ENCODE measurements at regions not wholly inside any gene's neighbourhood (a gene's known extent, or its start where the extent isn't known, plus 50 kb on each side); places are given as distances from the start of the nearest gene placed in this dataset.

GRCh38 chr1:81592233-81592632 is 208.5 kb upstream of the ADGRL2 start:
- Histone ChIP-seq H3K4me2 (ENCODE audit: low read length) (no peak overlapping the region), H3F3A (ENCODE audit: insufficient read depth, low read length, poor library complexity, severe bottlenecking) (no peaks in the 10 kb centered on the region), H3K9me3 (ENCODE audit: low read length) (no peaks in the 10 kb centered on the region), H3K4me3 (ENCODE audit: low read length) (no peak overlapping the region), H4K20me1 (ENCODE audit: insufficient read depth) (no peaks in the 10 kb centered on the region), H3K27ac (ENCODE audit: low read length) (no peak overlapping the region), H3K27me3 (ENCODE audit: insufficient read depth, low read depth, low read length) (no peaks in the 10 kb centered on the region), H3K9ac (ENCODE audit: low read length) (no peak overlapping the region), H3K36me3 (ENCODE audit: insufficient read depth, low read length) (no peaks in the 10 kb centered on the region), H3K79me2 (replicated peaks; ENCODE audit: insufficient read depth, low read length) (no peaks in the 10 kb centered on the region), H3K9me2 (ENCODE audit: insufficient read depth, low read length) (no peaks in the 10 kb centered on the region), H2AFZ (ENCODE audit: low read depth, low read length) (no peak overlapping the region)
- TF ChIP-seq TAF1 (IDR thresholded peaks at IDR 0.05; ENCODE audit: low read depth): no peak
- TF ChIP-seq POLR2AphosphoS5 (IDR thresholded peaks at IDR 0.05): no peak
- TF ChIP-seq EP300 (conservative IDR thresholded peaks at IDR 0.05; ENCODE audit: poor library complexity, severe bottlenecking): no peak
- no peak for TF ChIP-seq CTCF (IDR thresholded peaks at IDR 0.05; ENCODE audit: poor library complexity, severe bottlenecking)
- no peak for TF ChIP-seq MXI1 (conservative IDR thresholded peaks at IDR 0.05; ENCODE audit: poor library complexity, severe bottlenecking)

- no peaks in the 10 kb centered on the region for H3K36me3 ChIP-seq (ENCODE audit: insufficient read depth, low read length)
- H4K20me1 ChIP-seq (ENCODE audit: insufficient read depth): no peaks in the 10 kb centered on the region
- no peak overlapping the region for H3K4me3 ChIP-seq (ENCODE audit: low read length)
- no peak overlapping the region for H2AFZ ChIP-seq (ENCODE audit: low read depth, low read length)
- H3K4me2 ChIP-seq (ENCODE audit: low read length): no peak overlapping the region
- no peaks in the 10 kb centered on the region for H3K9me2 ChIP-seq (ENCODE audit: insufficient read depth, low read length)
- no peaks in the 10 kb centered on the region for H3K9me3 ChIP-seq (ENCODE audit: low read length)
- H3K27ac ChIP-seq (ENCODE audit: low read length): no peak overlapping the region
- TF ChIP-seq CTCF (IDR thresholded peaks at IDR 0.05; ENCODE audit: poor library complexity, severe bottlenecking) (no peak), MXI1 (conservative IDR thresholded peaks at IDR 0.05; ENCODE audit: poor library complexity, severe bottlenecking) (no peak), SMC3 (conservative IDR thresholded peaks at IDR 0.05; ENCODE audit: poor library complexity) (no peak)
- no peaks in the 10 kb centered on the region for H3F3A ChIP-seq (ENCODE audit: insufficient read depth, low read length, poor library complexity, severe bottlenecking)
- H3K9ac ChIP-seq (ENCODE audit: low read length): no peak overlapping the region
- H3K79me2 ChIP-seq (replicated peaks; ENCODE audit: insufficient read depth, low read length): no peaks in the 10 kb centered on the region
- H3K27me3 ChIP-seq (ENCODE audit: insufficient read depth, low read depth, low read length): no peaks in the 10 kb centered on the region
These were observed 210.6 kb upstream of the ADGRL2 start for GRCh38 chr1:81590171-81590570.

GRCh38 chr1:81588149-81588548 is 212.6 kb upstream of the ADGRL2 start:
- Histone ChIP-seq H3K9ac (ENCODE audit: low read length) (no peak overlapping the region), H2AFZ (ENCODE audit: low read depth, low read length) (no peak overlapping the region), H3K27ac (ENCODE audit: low read length) (no peak overlapping the region), H3K4me3 (ENCODE audit: low read length) (no peak overlapping the region), H3K9me3 (ENCODE audit: low read length) (no peaks in the 10 kb centered on the region), H3K9me2 (ENCODE audit: insufficient read depth, low read length) (no peaks in the 10 kb centered on the region), H4K20me1 (ENCODE audit: insufficient read depth) (no peaks in the 10 kb centered on the region), H3F3A (ENCODE audit: insufficient read depth, low read length, poor library complexity, severe bottlenecking) (no peaks in the 10 kb centered on the region), H3K4me2 (ENCODE audit: low read length) (no peak overlapping the region), H3K27me3 (ENCODE audit: insufficient read depth, low read depth, low read length) (no peaks in the 10 kb centered on the region), H3K79me2 (replicated peaks; ENCODE audit: insufficient read depth, low read length) (no peaks in the 10 kb centered on the region), H3K36me3 (ENCODE audit: insufficient read depth, low read length) (no peaks in the 10 kb centered on the region)
- TF ChIP-seq MXI1 (conservative IDR thresholded peaks at IDR 0.05; ENCODE audit: poor library complexity, severe bottlenecking) (no peak), RAD21 (conservative IDR thresholded peaks at IDR 0.05) (no peak), SMC3 (conservative IDR thresholded peaks at IDR 0.05; ENCODE audit: poor library complexity) (no peak), CTCF (IDR thresholded peaks at IDR 0.05; ENCODE audit: poor library complexity, severe bottlenecking) (no peak), EP300 (conservative IDR thresholded peaks at IDR 0.05; ENCODE audit: poor library complexity, severe bottlenecking) (no peak), EZH2 (IDR thresholded peaks at IDR 0.05; ENCODE audit: borderline replicate concordance, insufficient read depth, low read length, poor library complexity, severe bottlenecking) (no peak), POLR2AphosphoS5 (IDR thresholded peaks at IDR 0.05) (no peak), TAF1 (IDR thresholded peaks at IDR 0.05; ENCODE audit: low read depth) (no peak), REST (IDR thresholded peaks at IDR 0.05; ENCODE audit: borderline replicate concordance) (no peak)

Data from neural cell (in vitro differentiated cells).